ENCODE measurements at regions not wholly inside any gene's neighbourhood (a gene's known extent, or its start where the extent isn't known, plus 50 kb on each side); places are given as distances from the start of the nearest gene placed in this dataset.

DNA sequence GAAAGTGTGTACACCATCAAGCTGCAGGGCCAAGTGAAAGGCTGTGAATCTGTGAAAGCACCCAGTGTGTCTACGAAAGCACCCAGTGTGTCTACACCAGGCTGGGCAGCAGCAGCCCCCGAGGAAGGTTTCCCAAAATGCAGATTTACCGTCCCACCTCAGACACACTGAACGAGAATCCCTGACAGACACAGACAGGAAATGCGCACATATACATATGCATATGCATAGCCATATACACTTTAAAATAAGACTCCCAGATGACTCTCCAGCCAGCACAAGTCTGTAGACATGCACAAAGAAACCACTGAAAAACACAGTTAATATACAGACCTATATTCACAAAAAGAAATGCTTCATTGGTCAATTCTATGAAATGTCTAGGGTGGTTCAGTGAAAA lies 155.5 kb upstream of the OPCML start:
- TF ChIP-seq, protein P1, sequence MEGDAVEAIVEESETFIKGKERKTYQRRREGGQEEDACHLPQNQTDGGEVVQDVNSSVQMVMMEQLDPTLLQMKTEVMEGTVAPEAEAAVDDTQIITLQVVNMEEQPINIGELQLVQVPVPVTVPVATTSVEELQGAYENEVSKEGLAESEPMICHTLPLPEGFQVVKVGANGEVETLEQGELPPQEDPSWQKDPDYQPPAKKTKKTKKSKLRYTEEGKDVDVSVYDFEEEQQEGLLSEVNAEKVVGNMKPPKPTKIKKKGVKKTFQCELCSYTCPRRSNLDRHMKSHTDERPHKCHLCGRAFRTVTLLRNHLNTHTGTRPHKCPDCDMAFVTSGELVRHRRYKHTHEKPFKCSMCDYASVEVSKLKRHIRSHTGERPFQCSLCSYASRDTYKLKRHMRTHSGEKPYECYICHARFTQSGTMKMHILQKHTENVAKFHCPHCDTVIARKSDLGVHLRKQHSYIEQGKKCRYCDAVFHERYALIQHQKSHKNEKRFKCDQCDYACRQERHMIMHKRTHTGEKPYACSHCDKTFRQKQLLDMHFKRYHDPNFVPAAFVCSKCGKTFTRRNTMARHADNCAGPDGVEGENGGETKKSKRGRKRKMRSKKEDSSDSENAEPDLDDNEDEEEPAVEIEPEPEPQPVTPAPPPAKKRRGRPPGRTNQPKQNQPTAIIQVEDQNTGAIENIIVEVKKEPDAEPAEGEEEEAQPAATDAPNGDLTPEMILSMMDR (IDR thresholded peaks at IDR 0.05), result no peak
- TF ChIP-seq POLR2A (IDR thresholded peaks at IDR 0.05), result no peak

All from suprapubic skin (tissue), 3 donors.